Mammary epithelial cell (primary cell): ENCODE measurements at regions not wholly inside any gene's neighbourhood (a gene's known extent, or its start where the extent isn't known, plus 50 kb on each side); places are given as distances from the start of the nearest gene placed in this dataset.

Experiments used
- CTCF ChIP-seq, 2 donors: IDR thresholded peaks in 1 of 2; conservative IDR thresholded peaks in 1 of 2; 2 replicates each; pipeline ENCODE4 v1.5.1; 2011 to 2012; ENCODE audit warnings: inconsistent platforms in 2 of 2, low read length in 2 of 2, mild to moderate bottlenecking in 2 of 2, control low read depth in 1 of 2, low read depth in 1 of 2; ENCODE audit not compliant: insufficient read depth in 1 of 2; ENCODE audit errors: extremely low read depth in 1 of 2
- EZH2 ChIP-seq: IDR thresholded peaks from 2 replicates; pipeline ENCODE4 v1.6.1; 2012; ENCODE audit warnings: low read length, inconsistent platforms, borderline replicate concordance

- no peak for TF ChIP-seq CTCF (conservative IDR thresholded peaks at IDR 0.05 in 1 of 2, IDR thresholded peaks at IDR 0.05 in 1 of 2; ENCODE audit: extremely low read depth in 1 of 2, insufficient read depth in 1 of 2, low read depth in 1 of 2, low read length in 2 of 2)
- TF ChIP-seq EZH2 = no peak
These were observed 1220.2 kb upstream of the ACVR2A start for GRCh38 chr2:146624430-146625160.
